OCI-LY7 (cell line): ENCODE measurements at regions not wholly inside any gene's neighbourhood (a gene's known extent, or its start where the extent isn't known, plus 50 kb on each side); places are given as distances from the start of the nearest gene placed in this dataset.

Experiments
- BruUV-seq: library from RNA; stranded (reverse); fragments of 400-500 nt; replicated peaks from 2 replicates; lab custom pipeline; 2021; lab: Mats Ljungman, UMichigan
- CTCF ChIA-PET: fragments of 300-600 bp; sonication (Branson Sonifier 250); formaldehyde crosslinking; loops from one replicate; lab custom pipeline; 2022; ENCODE audit warnings: antibody characterized with exemption; ENCODE audit not compliant: unreplicated experiment; lab: Charles Lee
- POLR2A ChIA-PET: fragments of 300-600 bp; sonication (Branson Sonifier 250); formaldehyde crosslinking; loops from one replicate; lab custom pipeline; 2022; ENCODE audit warnings: antibody characterized with exemption; lab: Charles Lee
- DNase-seq: peaks from one replicate; pipeline ENCODE4 v3.0.0-alpha.2; 2015; ENCODE audit warnings: low spot score
- H2AFZ ChIP-seq: fragments of 200-600 bp; sonication (generic), shearing (Covaris generic); 2 replicates; pipeline ENCODE4 v1.6.1; 2014; ENCODE audit warnings: mild to moderate bottlenecking, antibody characterized with exemption, low read length, moderate library complexity
- H3K27ac ChIP-seq: fragments of 200-600 bp; sonication (generic); 2 replicates; pipeline ENCODE4 v1.5.1; 2014; ENCODE audit warnings: mixed run types, low read depth, mild to moderate bottlenecking, moderate library complexity, low read length, inconsistent platforms; ENCODE audit not compliant: poor library complexity, severe bottlenecking
- H3K36me3 ChIP-seq: fragments of 200-600 bp; sonication (generic); 2 replicates; pipeline ENCODE4 v1.6.1; 2014; ENCODE audit warnings: mild to moderate bottlenecking, antibody characterized with exemption, low read length, moderate library complexity, mixed read lengths; ENCODE audit not compliant: insufficient read depth
- H3K4me1 ChIP-seq: fragments of 200-600 bp; sonication (generic); 2 replicates; pipeline ENCODE4 v1.5.1; 2014; ENCODE audit warnings: mild to moderate bottlenecking, low read length; ENCODE audit not compliant: insufficient read depth, poor library complexity, severe bottlenecking
- H3K4me2 ChIP-seq: fragments of 200-600 bp; sonication (generic); 2 replicates; pipeline ENCODE4 v1.6.1; 2014; ENCODE audit warnings: mild to moderate bottlenecking, low read length
- H3K4me3 ChIP-seq: fragments of 200-600 bp; sonication (generic); 2 replicates; pipeline ENCODE4 v1.5.1; 2014; ENCODE audit warnings: mild to moderate bottlenecking, low read depth, low read length; ENCODE audit not compliant: poor library complexity, severe bottlenecking
- H3K79me2 ChIP-seq: fragments of 200-600 bp; sonication (generic); 2 replicates; pipeline ENCODE4 v1.6.1; 2016; ENCODE audit warnings: low read depth, mild to moderate bottlenecking, low read length, moderate library complexity, mixed read lengths; ENCODE audit not compliant: insufficient read depth
- H3K9me2 ChIP-seq: fragments of 200-600 bp; sonication (generic); 2 replicates; pipeline ENCODE4 v1.6.1; 2016; ENCODE audit warnings: mild to moderate bottlenecking, low read length, mixed read lengths; ENCODE audit not compliant: insufficient read depth
- H3K9me3 ChIP-seq: fragments of 200-600 bp; sonication (generic); 2 replicates; pipeline ENCODE4 v1.6.1; 2014; ENCODE audit warnings: mild to moderate bottlenecking, mixed run types, low read length, mixed read lengths
- H4K20me1 ChIP-seq: fragments of 200-600 bp; sonication (generic); 2 replicates; pipeline ENCODE4 v1.6.1; 2014; ENCODE audit warnings: mild to moderate bottlenecking, antibody characterized with exemption, low read length, moderate library complexity, mixed read lengths; ENCODE audit not compliant: insufficient read depth
- CTCF ChIP-seq: fragments of 200-600 bp; sonication (generic); conservative IDR thresholded peaks from 2 replicates; pipeline ENCODE4 v1.5.1; 2014; ENCODE audit warnings: mild to moderate bottlenecking, antibody characterized with exemption, low read length, moderate library complexity, mixed read lengths
- EZH2phosphoT487 ChIP-seq: fragments of 200-600 bp; sonication (generic); IDR thresholded peaks from 2 replicates; pipeline ENCODE4 v1.6.1; 2018; ENCODE audit warnings: low read depth, borderline replicate concordance, mild to moderate bottlenecking, mixed run types, antibody characterized with exemption, low read length, moderate library complexity, mixed read lengths
- intact Hi-C: fragments of 100-400 bp; cut with micrococcal nuclease; formaldehyde crosslinking; loops from one replicate; pipeline ENCODE4 v1.10.0; 2022; ENCODE audit not compliant: unreplicated experiment

- Histone ChIP-seq H3K9me2 (no peaks in the 10 kb centered on the region), H2AFZ (no peak overlapping the region), H3K4me3 (no peak overlapping the region), H3K4me1 (no peaks in the 10 kb centered on the region), H3K36me3 (no peaks in the 10 kb centered on the region), H3K79me2 (no peaks in the 10 kb centered on the region), H3K9me3 (no peaks in the 10 kb centered on the region), H3K27ac (no peak overlapping the region), H4K20me1 (no peaks in the 10 kb centered on the region), H3K4me2 (no peak overlapping the region)
- intact Hi-C loops = no loop called here
- DNase-seq = no peak
- TF ChIP-seq EZH2phosphoT487 (no peak), CTCF (no peak)
- no TSS peak for BruUV-seq
- ChIA-PET POLR2A (interaction anchor here (0.8 kb wide), 1 partner anchor 113 kb away, joined by 3 read pairs; no protein-coding TSS in a partner anchor), CTCF (no interaction called here)
Observed at GRCh38 chr2:58677748-58678147, 436.6 kb upstream of the FANCL start.

- POLR2A ChIA-PET = interaction anchor here (0.7 kb wide), 1 partner anchor 897 kb away, joined by 3 read pairs; no protein-coding TSS in a partner anchor
- Histone ChIP-seq H4K20me1 (no peaks in the 10 kb centered on the region), H3K4me1 (no peaks in the 10 kb centered on the region), H3K4me3 (no peak overlapping the region), H3K79me2 (no peaks in the 10 kb centered on the region), H3K36me3 (no peaks in the 10 kb centered on the region), H3K9me3 (no peaks in the 10 kb centered on the region), H3K4me2 (no peak overlapping the region), H3K9me2 (no peaks in the 10 kb centered on the region), H2AFZ (no peak overlapping the region), H3K27ac (no peak overlapping the region)
- BruUV-seq = no TSS peak
- intact Hi-C loops = no loop called here
- CTCF ChIA-PET = no interaction called here
- no peak for DNase-seq
- no peak for TF ChIP-seq CTCF
- TF ChIP-seq EZH2phosphoT487 = no peak
Observed at GRCh38 chr2:58671675-58672074, 430.6 kb upstream of the FANCL start.

- no peak for DNase-seq
- no peak overlapping the region for H3K27ac ChIP-seq
- intact Hi-C loops = no loop called here
- CTCF ChIA-PET = no interaction called here
- TF ChIP-seq CTCF = no peak
- no peak for TF ChIP-seq EZH2phosphoT487
- no peaks in the 10 kb centered on the region for H4K20me1 ChIP-seq
- H3K9me3 ChIP-seq = no peaks in the 10 kb centered on the region
- no peaks in the 10 kb centered on the region for H3K4me1 ChIP-seq
- BruUV-seq = no TSS peak
- H3K36me3 ChIP-seq = no peaks in the 10 kb centered on the region
- POLR2A ChIA-PET = no interaction called here
- H2AFZ ChIP-seq = no peak overlapping the region
- no peaks in the 10 kb centered on the region for H3K9me2 ChIP-seq
- no peaks in the 10 kb centered on the region for H3K79me2 ChIP-seq
- H3K4me3 ChIP-seq = no peak overlapping the region
- H3K4me2 ChIP-seq = no peak overlapping the region
Observed at GRCh38 chr2:58669998-58670397, 428.9 kb upstream of the FANCL start.
